HepG2 (cell line): ENCODE measurements at regions not wholly inside any gene's neighbourhood (a gene's known extent, or its start where the extent isn't known, plus 50 kb on each side); places are given as distances from the start of the nearest gene placed in this dataset.

ENCODE experiments used
- TF ChIP-seq, protein P1 (sequence below): sonication (generic); formaldehyde crosslinking; IDR thresholded peaks from 2 replicates; pipeline ENCODE4 v1.8.0; 2022; ENCODE audit warnings: low read depth, missing genetic modification reagents
- TF ChIP-seq, protein P2 (sequence below): sonication (generic); formaldehyde crosslinking; IDR thresholded peaks from 2 replicates; pipeline ENCODE4 v1.5.0; 2020; ENCODE audit warnings: mild to moderate bottlenecking, missing genetic modification reagents, moderate library complexity

DNA sequence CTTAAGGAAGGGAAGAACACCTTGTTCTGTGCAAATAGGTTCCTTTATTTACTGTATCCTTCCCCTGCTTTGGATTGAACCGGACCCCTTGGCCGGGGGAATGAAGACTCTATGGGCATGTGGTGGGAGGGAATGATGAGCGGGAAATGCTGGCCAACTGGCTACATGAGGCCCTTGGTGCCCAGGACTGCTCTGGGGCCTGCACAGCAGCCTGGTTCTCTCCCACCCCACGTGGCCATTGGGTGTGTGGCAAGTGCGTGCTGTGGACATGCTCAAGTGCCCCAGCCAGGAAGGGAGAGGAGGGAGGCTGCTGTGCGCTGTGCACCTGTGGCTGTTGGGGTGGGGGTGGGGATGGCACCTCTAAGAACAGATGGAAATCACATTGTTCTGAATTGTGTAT, 917.0 kb upstream of the GHITM start:
- TF ChIP-seq, protein P1, sequence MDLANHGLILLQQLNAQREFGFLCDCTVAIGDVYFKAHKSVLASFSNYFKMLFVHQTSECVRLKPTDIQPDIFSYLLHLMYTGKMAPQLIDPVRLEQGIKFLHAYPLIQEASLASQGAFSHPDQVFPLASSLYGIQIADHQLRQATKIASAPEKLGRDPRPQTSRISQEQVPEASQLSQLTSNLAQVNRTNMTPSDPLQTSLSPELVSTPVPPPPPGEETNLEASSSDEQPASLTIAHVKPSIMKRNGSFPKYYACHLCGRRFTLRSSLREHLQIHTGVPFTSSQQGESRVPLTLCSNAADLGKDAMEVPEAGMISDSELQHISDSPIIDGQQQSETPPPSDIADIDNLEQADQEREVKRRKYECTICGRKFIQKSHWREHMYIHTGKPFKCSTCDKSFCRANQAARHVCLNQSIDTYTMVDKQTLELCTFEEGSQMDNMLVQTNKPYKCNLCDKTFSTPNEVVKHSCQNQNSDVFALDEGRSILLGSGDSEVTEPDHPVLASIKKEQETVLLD (CRISPR knock-in tag) = no peak
- TF ChIP-seq, protein P2, sequence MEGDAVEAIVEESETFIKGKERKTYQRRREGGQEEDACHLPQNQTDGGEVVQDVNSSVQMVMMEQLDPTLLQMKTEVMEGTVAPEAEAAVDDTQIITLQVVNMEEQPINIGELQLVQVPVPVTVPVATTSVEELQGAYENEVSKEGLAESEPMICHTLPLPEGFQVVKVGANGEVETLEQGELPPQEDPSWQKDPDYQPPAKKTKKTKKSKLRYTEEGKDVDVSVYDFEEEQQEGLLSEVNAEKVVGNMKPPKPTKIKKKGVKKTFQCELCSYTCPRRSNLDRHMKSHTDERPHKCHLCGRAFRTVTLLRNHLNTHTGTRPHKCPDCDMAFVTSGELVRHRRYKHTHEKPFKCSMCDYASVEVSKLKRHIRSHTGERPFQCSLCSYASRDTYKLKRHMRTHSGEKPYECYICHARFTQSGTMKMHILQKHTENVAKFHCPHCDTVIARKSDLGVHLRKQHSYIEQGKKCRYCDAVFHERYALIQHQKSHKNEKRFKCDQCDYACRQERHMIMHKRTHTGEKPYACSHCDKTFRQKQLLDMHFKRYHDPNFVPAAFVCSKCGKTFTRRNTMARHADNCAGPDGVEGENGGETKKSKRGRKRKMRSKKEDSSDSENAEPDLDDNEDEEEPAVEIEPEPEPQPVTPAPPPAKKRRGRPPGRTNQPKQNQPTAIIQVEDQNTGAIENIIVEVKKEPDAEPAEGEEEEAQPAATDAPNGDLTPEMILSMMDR (CRISPR knock-in tag) = no peak
